ENCODE measurements at regions not wholly inside any gene's neighbourhood (a gene's known extent, or its start where the extent isn't known, plus 50 kb on each side); places are given as distances from the start of the nearest gene placed in this dataset.

DNA sequence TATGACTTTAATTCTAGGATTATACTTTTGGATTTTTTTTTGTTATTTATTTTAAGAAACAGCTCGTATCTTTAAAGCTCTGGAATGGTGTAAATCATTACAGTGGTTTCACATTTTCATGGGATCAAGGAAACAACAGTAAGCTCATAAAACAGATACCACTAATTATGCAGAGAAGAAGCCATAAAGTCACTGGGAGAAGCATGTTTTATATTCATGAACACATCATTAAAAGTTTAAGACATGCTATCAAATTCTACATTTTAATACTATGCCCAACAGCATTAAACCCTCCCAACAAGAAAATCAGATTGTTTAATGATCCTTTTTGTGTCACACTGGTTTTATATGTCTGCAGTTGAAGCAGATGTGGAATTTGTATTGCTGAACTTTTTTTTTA is 149.9 kb downstream of the FBXO8 start:
- H3K4ac ChIP-seq (ENCODE audit: low read depth, low read length): no peak overlapping the region
- H2AK5ac ChIP-seq (ENCODE audit: insufficient read length, low read length): no peak overlapping the region
- Mint-ChIP-seq H3K27ac (no peak overlapping the region), H3K27me3 (ENCODE audit: low read depth) (no peaks in the 10 kb centered on the region), H3K36me3 (ENCODE audit: insufficient read depth in 1 of 3, low read depth in 3 of 3) (no peaks in the 10 kb centered on the region), H3K4me3 (no peak overlapping the region), H3K9me3 (no peaks in the 10 kb centered on the region), H3K4me1 (peaks cover 11 to 20% of the 10 kb centered on the region in 2 experiments)
- H2BK20ac ChIP-seq (ENCODE audit: low read depth, low read length, poor library complexity, severe bottlenecking): no peak overlapping the region
- H4K5ac ChIP-seq (ENCODE audit: insufficient read length, low read depth, low read length): no peak overlapping the region
- no peak overlapping the region for H3K18ac ChIP-seq (ENCODE audit: insufficient read length, low read depth, low read length)
- H2BK15ac ChIP-seq (ENCODE audit: low read depth, low read length): no peak overlapping the region
- no peak overlapping the region for H4K91ac ChIP-seq (ENCODE audit: insufficient read length, low read depth, low read length)
- no peak overlapping the region for H3K4me2 ChIP-seq (ENCODE audit: insufficient read depth, insufficient read length, low read length)
- H2BK12ac ChIP-seq (ENCODE audit: insufficient read length, low read depth, low read length): no peak overlapping the region
- no peak overlapping the region for H2BK5ac ChIP-seq (ENCODE audit: insufficient read length, low read length)
- H3K23ac ChIP-seq (ENCODE audit: insufficient read length, low read depth, low read length): no peak overlapping the region
- TF ChIP-seq, protein P1, sequence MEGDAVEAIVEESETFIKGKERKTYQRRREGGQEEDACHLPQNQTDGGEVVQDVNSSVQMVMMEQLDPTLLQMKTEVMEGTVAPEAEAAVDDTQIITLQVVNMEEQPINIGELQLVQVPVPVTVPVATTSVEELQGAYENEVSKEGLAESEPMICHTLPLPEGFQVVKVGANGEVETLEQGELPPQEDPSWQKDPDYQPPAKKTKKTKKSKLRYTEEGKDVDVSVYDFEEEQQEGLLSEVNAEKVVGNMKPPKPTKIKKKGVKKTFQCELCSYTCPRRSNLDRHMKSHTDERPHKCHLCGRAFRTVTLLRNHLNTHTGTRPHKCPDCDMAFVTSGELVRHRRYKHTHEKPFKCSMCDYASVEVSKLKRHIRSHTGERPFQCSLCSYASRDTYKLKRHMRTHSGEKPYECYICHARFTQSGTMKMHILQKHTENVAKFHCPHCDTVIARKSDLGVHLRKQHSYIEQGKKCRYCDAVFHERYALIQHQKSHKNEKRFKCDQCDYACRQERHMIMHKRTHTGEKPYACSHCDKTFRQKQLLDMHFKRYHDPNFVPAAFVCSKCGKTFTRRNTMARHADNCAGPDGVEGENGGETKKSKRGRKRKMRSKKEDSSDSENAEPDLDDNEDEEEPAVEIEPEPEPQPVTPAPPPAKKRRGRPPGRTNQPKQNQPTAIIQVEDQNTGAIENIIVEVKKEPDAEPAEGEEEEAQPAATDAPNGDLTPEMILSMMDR (conservative IDR thresholded peaks at IDR 0.05): no peak
- no peaks in the 10 kb centered on the region for H4K20me1 ChIP-seq (ENCODE audit: control insufficient read depth, insufficient read depth, insufficient read length)
- H2BK120ac ChIP-seq (ENCODE audit: low read depth, low read length, poor library complexity, severe bottlenecking): no peak overlapping the region
- no peak overlapping the region for H3K27ac ChIP-seq (ENCODE audit: insufficient read length, low read depth, low read length)
- H3K27me3 ChIP-seq (ENCODE audit: insufficient read depth, low read length): no peaks in the 10 kb centered on the region
- no peaks in the 10 kb centered on the region for H3K79me1 ChIP-seq (ENCODE audit: insufficient read depth, low read depth, low read length, poor library complexity, severe bottlenecking)
- WGBS (ENCODE audit: extremely low coverage, insufficient read length, low lambda C conversion rate): no CpG with 5 or more reads among the region's 1 CpG
- H3K9ac ChIP-seq (ENCODE audit: extremely low read depth, insufficient read length, low read length): no peak overlapping the region
- no peak overlapping the region for H4K8ac ChIP-seq (replicated peaks; ENCODE audit: insufficient read length, low read depth, low read length)
- no peak overlapping the region for H3K56ac ChIP-seq (ENCODE audit: insufficient read length, low read depth, low read length)
- no peak overlapping the region for H3K14ac ChIP-seq (ENCODE audit: insufficient read depth, low read length)
- no peak for DNase-seq
- no peak overlapping the region for H3T11ph ChIP-seq (ENCODE audit: low read length)
- no peaks in the 10 kb centered on the region for H3K79me2 ChIP-seq (ENCODE audit: insufficient read depth, low read length)
- H2AFZ ChIP-seq (ENCODE audit: low read length): no peak overlapping the region
- H3K23me2 ChIP-seq (ENCODE audit: insufficient read length, low read depth, low read length, poor library complexity, severe bottlenecking): no peaks in the 10 kb centered on the region
- H3K9me3 ChIP-seq (ENCODE audit: control insufficient read depth, low read depth, low read length): no peaks in the 10 kb centered on the region
- H3K4me1 ChIP-seq (ENCODE audit: insufficient read depth, low read length): no peaks in the 10 kb centered on the region
